HL-60 (cell line): ENCODE measurements at regions not wholly inside any gene's neighbourhood (a gene's known extent, or its start where the extent isn't known, plus 50 kb on each side); places are given as distances from the start of the nearest gene placed in this dataset.

Experiments
- DNase-seq, 2 experiments: peaks; one replicate each; pipeline ENCODE4 v3.0.0-alpha.2; 2010 to 2020; ENCODE audit warnings: low read depth in 1 of 2, low spot score in 1 of 2
- H3K27ac ChIP-seq: fragments of 250-450 bp; sonication (Bioruptor Pico); replicated peaks from 2 replicates; pipeline ENCODE4 v1.5.1; 2020; ENCODE audit warnings: mild to moderate bottlenecking, moderate library complexity
- H3K27me3 ChIP-seq: fragments of 250-450 bp; sonication (Bioruptor Pico); 2 replicates; pipeline ENCODE4 v1.5.1; 2021; ENCODE audit warnings: mild to moderate bottlenecking, moderate library complexity; ENCODE audit not compliant: insufficient read depth, poor library complexity, severe bottlenecking
- H3K4me3 ChIP-seq: replicated peaks from 2 replicates; pipeline ENCODE4 v1.5.1; 2011; ENCODE audit warnings: mild to moderate bottlenecking, control low read depth, low read length; ENCODE audit not compliant: insufficient read depth
- CTCF ChIP-seq: IDR thresholded peaks from one replicate; pipeline ENCODE4 v1.5.1; 2011; ENCODE audit warnings: low read length, control low read depth, inconsistent platforms; ENCODE audit not compliant: insufficient read depth
- GABPA ChIP-seq: IDR thresholded peaks from 2 replicates; pipeline ENCODE4 v1.6.1; 2012; ENCODE audit warnings: low read depth
- POLR2AphosphoS5 ChIP-seq: IDR thresholded peaks from 2 replicates; pipeline ENCODE4 v1.6.1; 2012; ENCODE audit warnings: low read depth
- SPI1 ChIP-seq: IDR thresholded peaks from 2 replicates; pipeline ENCODE4 v1.6.1; 2012; ENCODE audit warnings: low read depth, mild to moderate bottlenecking, borderline replicate concordance
- TF ChIP-seq, protein P1 (sequence below): IDR thresholded peaks from 2 replicates; pipeline ENCODE4 v1.6.1; 2012; ENCODE audit warnings: low read depth; ENCODE audit not compliant: insufficient replicate concordance

GRCh38 chr6:159639721-159640120, 53.3 kb downstream of the SOD2 start:
- Histone ChIP-seq H3K4me3 (no peak overlapping the region), H3K27me3 (no peaks in the 10 kb centered on the region), H3K27ac (no peak overlapping the region)
- TF ChIP-seq GABPA (no peak), POLR2AphosphoS5 (no peak), CTCF (no peak), SPI1 (no peak)
- TF ChIP-seq, protein P1, sequence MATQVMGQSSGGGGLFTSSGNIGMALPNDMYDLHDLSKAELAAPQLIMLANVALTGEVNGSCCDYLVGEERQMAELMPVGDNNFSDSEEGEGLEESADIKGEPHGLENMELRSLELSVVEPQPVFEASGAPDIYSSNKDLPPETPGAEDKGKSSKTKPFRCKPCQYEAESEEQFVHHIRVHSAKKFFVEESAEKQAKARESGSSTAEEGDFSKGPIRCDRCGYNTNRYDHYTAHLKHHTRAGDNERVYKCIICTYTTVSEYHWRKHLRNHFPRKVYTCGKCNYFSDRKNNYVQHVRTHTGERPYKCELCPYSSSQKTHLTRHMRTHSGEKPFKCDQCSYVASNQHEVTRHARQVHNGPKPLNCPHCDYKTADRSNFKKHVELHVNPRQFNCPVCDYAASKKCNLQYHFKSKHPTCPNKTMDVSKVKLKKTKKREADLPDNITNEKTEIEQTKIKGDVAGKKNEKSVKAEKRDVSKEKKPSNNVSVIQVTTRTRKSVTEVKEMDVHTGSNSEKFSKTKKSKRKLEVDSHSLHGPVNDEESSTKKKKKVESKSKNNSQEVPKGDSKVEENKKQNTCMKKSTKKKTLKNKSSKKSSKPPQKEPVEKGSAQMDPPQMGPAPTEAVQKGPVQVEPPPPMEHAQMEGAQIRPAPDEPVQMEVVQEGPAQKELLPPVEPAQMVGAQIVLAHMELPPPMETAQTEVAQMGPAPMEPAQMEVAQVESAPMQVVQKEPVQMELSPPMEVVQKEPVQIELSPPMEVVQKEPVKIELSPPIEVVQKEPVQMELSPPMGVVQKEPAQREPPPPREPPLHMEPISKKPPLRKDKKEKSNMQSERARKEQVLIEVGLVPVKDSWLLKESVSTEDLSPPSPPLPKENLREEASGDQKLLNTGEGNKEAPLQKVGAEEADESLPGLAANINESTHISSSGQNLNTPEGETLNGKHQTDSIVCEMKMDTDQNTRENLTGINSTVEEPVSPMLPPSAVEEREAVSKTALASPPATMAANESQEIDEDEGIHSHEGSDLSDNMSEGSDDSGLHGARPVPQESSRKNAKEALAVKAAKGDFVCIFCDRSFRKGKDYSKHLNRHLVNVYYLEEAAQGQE, result no peak
- no peak for DNase-seq

- Histone ChIP-seq H3K27ac (no peak overlapping the region), H3K4me3 (no peak overlapping the region), H3K27me3 (no peaks in the 10 kb centered on the region)
- no peak for TF ChIP-seq POLR2AphosphoS5
- TF ChIP-seq CTCF, result peak; percentile 48
- TF ChIP-seq, protein P1, result no peak
- peak in 1 of 2 experiments; percentile 10 for DNase-seq
Observed at GRCh38 chr6:159633196-159633595, 59.8 kb downstream of the SOD2 start.

GRCh38 chr6:159631886-159632285, 61.2 kb downstream of the SOD2 start:
- DNase-seq, result no peak
- no peak overlapping the region for H3K27ac ChIP-seq
- no peaks in the 10 kb centered on the region for H3K27me3 ChIP-seq
- TF ChIP-seq SPI1 (no peak), POLR2AphosphoS5 (no peak), CTCF (no peak), GABPA (no peak)
- TF ChIP-seq, protein P1, result no peak
- no peak overlapping the region for H3K4me3 ChIP-seq
